C4-2B (cell line): ENCODE measurements at regions not wholly inside any gene's neighbourhood (a gene's known extent, or its start where the extent isn't known, plus 50 kb on each side); places are given as distances from the start of the nearest gene placed in this dataset.
"Not testable (repeated sequence)": the region's sequence is repeated elsewhere in the genome, so short reads cannot be mapped to it uniquely, and the experiment has no call there.

Experiments used
- ZFX ChIP-seq: fragments of 450-650 bp; IDR thresholded peaks from 2 replicates; pipeline ENCODE4 v1.6.1; 2017
- TF ChIP-seq, protein P1 (sequence below): fragments of 450-650 bp; conservative IDR thresholded peaks from 2 replicates; pipeline ENCODE4 v1.5.1; 2017; ENCODE audit warnings: mild to moderate bottlenecking

DNA sequence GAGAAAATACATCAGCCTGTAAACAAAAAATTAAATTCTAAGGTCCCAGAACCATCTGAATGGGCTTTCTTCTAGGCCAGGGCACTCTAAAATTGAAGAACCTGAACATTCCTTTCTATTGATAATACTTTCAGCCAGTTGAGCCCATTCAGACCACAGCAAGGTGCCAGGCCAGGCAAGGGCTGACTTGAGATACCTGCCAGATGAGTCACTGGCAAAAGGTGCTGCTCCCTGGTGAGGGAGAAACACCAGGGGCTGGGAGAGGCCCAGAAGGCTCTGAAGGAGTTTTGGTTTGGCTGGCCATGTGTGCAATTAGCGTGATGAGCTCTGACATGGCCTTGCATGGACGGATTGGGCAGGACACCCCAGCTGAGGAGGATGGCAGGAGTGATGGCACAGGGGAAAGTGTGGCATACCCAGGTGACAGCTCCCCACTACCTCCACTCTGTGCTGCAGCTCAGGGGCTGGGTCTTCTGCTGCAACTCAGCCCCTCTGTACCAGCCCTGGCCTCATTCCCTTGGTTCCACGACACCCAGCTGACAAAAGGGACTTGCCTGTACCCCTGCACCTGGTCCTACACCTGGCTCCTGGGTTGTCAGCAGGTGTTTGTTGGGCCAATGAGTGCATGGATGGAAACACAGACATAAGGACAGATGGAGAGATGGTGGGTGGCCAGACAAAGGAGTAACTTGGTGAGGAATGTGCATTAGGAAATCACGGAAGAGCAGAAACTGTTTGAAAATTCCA, 230.4 kb downstream of the POTEM start:
- TF ChIP-seq, protein P1, sequence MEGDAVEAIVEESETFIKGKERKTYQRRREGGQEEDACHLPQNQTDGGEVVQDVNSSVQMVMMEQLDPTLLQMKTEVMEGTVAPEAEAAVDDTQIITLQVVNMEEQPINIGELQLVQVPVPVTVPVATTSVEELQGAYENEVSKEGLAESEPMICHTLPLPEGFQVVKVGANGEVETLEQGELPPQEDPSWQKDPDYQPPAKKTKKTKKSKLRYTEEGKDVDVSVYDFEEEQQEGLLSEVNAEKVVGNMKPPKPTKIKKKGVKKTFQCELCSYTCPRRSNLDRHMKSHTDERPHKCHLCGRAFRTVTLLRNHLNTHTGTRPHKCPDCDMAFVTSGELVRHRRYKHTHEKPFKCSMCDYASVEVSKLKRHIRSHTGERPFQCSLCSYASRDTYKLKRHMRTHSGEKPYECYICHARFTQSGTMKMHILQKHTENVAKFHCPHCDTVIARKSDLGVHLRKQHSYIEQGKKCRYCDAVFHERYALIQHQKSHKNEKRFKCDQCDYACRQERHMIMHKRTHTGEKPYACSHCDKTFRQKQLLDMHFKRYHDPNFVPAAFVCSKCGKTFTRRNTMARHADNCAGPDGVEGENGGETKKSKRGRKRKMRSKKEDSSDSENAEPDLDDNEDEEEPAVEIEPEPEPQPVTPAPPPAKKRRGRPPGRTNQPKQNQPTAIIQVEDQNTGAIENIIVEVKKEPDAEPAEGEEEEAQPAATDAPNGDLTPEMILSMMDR = not testable (repeated sequence)
- not testable (repeated sequence) for TF ChIP-seq ZFX
